Fibroblast of mammary gland (primary cell): ENCODE measurements at regions not wholly inside any gene's neighbourhood (a gene's known extent, or its start where the extent isn't known, plus 50 kb on each side); places are given as distances from the start of the nearest gene placed in this dataset.

Source experiments
- DNase-seq: peaks from one replicate; pipeline ENCODE4 v3.0.0-alpha.2; 2010; ENCODE audit warnings: low read depth
- H3K4me3 ChIP-seq: 2 replicates; pipeline ENCODE4 v1.5.1; 2011; ENCODE audit warnings: low read depth, mild to moderate bottlenecking, low read length, moderate library complexity; ENCODE audit not compliant: control insufficient read depth
- CTCF ChIP-seq: conservative IDR thresholded peaks from 2 replicates; pipeline ENCODE4 v1.5.1; 2011; ENCODE audit warnings: low read depth, low read length, inconsistent platforms; ENCODE audit not compliant: control insufficient read depth, insufficient read depth

GRCh38 chr9:1907465-1907864, 107.7 kb upstream of the SMARCA2 start:
- TF ChIP-seq CTCF, result no peak
- DNase-seq, result no peak
- H3K4me3 ChIP-seq, result no peak overlapping the region

GRCh38 chr9:1909322-1909721, 105.8 kb upstream of the SMARCA2 start:
- TF ChIP-seq CTCF, result no peak
- no peak overlapping the region for H3K4me3 ChIP-seq
- no peak for DNase-seq

- no peak for TF ChIP-seq CTCF
- no peak for DNase-seq
- H3K4me3 ChIP-seq, result no peak overlapping the region
Observed at GRCh38 chr9:1910269-1910811, 104.8 kb upstream of the SMARCA2 start.

GRCh38 chr9:1913631-1914330, 101.4 kb upstream of the SMARCA2 start:
- no peak for DNase-seq
- no peak for TF ChIP-seq CTCF
- no peak overlapping the region for H3K4me3 ChIP-seq

- no peak for DNase-seq
- no peak for TF ChIP-seq CTCF
- H3K4me3 ChIP-seq, result no peak overlapping the region
Observed at GRCh38 chr9:1916095-1916494, 99.1 kb upstream of the SMARCA2 start.

- H3K4me3 ChIP-seq, result no peak overlapping the region
- DNase-seq, result peak; percentile 60
- no peak for TF ChIP-seq CTCF
Observed at GRCh38 chr9:1916655-1917054, 98.5 kb upstream of the SMARCA2 start.
